ENCODE measurements at regions not wholly inside any gene's neighbourhood (a gene's known extent, or its start where the extent isn't known, plus 50 kb on each side); places are given as distances from the start of the nearest gene placed in this dataset.

GRCh38 chr4:60506061-60506460, 694.1 kb upstream of the ADGRL3 start:
- H2AFZ ChIP-seq (ENCODE audit: low read length) = no peak overlapping the region
- TF ChIP-seq CTCF (IDR thresholded peaks at IDR 0.05; ENCODE audit: extremely low read depth, low read depth, low read length) = no peak
- H3K4me2 ChIP-seq (ENCODE audit: insufficient read depth, low read length) = no peak overlapping the region
- H4K20me1 ChIP-seq (ENCODE audit: insufficient read depth, low read length) = no peaks in the 10 kb centered on the region
- no peaks in the 10 kb centered on the region for H3K4me1 ChIP-seq (ENCODE audit: insufficient read depth, low read length)
- no peak for DNase-seq (ENCODE audit: insufficient read length, low spot score, missing footprints)
- H3K36me3 ChIP-seq (ENCODE audit: insufficient read depth, low read length) = no peaks in the 10 kb centered on the region
- H3K27ac ChIP-seq (ENCODE audit: low read depth, low read length) = no peak overlapping the region
- no peak overlapping the region for H3K4me3 ChIP-seq (ENCODE audit: insufficient read depth, low read length)
- H3K9me3 ChIP-seq (ENCODE audit: low read depth, low read length) = no peaks in the 10 kb centered on the region
- H3K79me2 ChIP-seq (ENCODE audit: insufficient read depth, low read length) = no peaks in the 10 kb centered on the region
- H3K27me3 ChIP-seq (ENCODE audit: insufficient read depth, low read length) = no peaks in the 10 kb centered on the region

GRCh38 chr4:60522265-60522664, 677.9 kb upstream of the ADGRL3 start:
- Histone ChIP-seq H3K79me2 (ENCODE audit: insufficient read depth, low read length) (no peaks in the 10 kb centered on the region), H3K27me3 (ENCODE audit: insufficient read depth, low read length) (no peaks in the 10 kb centered on the region)

GRCh38 chr4:60531776-60532379, 668.2 kb upstream of the ADGRL3 start:
- no peaks in the 10 kb centered on the region for H3K27me3 ChIP-seq (ENCODE audit: insufficient read depth, low read length)
- H4K20me1 ChIP-seq (ENCODE audit: insufficient read depth, low read length) = no peaks in the 10 kb centered on the region
- DNase-seq (ENCODE audit: insufficient read length, low spot score, missing footprints) = no peak
- no peak overlapping the region for H3K4me2 ChIP-seq (ENCODE audit: insufficient read depth, low read length)
- H3K36me3 ChIP-seq (ENCODE audit: insufficient read depth, low read length) = no peaks in the 10 kb centered on the region
- no peak overlapping the region for H3K27ac ChIP-seq (ENCODE audit: low read depth, low read length)
- H2AFZ ChIP-seq (ENCODE audit: low read length) = no peak overlapping the region
- H3K4me3 ChIP-seq (ENCODE audit: insufficient read depth, low read length) = no peak overlapping the region
- H3K4me1 ChIP-seq (ENCODE audit: insufficient read depth, low read length) = no peaks in the 10 kb centered on the region
- no peaks in the 10 kb centered on the region for H3K9me3 ChIP-seq (ENCODE audit: low read depth, low read length)
- no peaks in the 10 kb centered on the region for H3K79me2 ChIP-seq (ENCODE audit: insufficient read depth, low read length)
- TF ChIP-seq CTCF (IDR thresholded peaks at IDR 0.05; ENCODE audit: extremely low read depth, low read depth, low read length) = no peak

More at GRCh38 chr4:60522265-60522664, 677.9 kb upstream of the ADGRL3 start:
- H3K36me3 ChIP-seq (ENCODE audit: insufficient read depth, low read length) = no peaks in the 10 kb centered on the region
- H3K9me3 ChIP-seq (ENCODE audit: low read depth, low read length) = no peaks in the 10 kb centered on the region
- H3K27ac ChIP-seq (ENCODE audit: low read depth, low read length) = no peak overlapping the region
- no peak for DNase-seq (ENCODE audit: insufficient read length, low spot score, missing footprints)
- no peaks in the 10 kb centered on the region for H3K4me1 ChIP-seq (ENCODE audit: insufficient read depth, low read length)
- no peak overlapping the region for H3K4me3 ChIP-seq (ENCODE audit: insufficient read depth, low read length)
- H4K20me1 ChIP-seq (ENCODE audit: insufficient read depth, low read length) = no peaks in the 10 kb centered on the region
- H3K4me2 ChIP-seq (ENCODE audit: insufficient read depth, low read length) = no peak overlapping the region
- TF ChIP-seq CTCF (IDR thresholded peaks at IDR 0.05; ENCODE audit: extremely low read depth, low read depth, low read length) = no peak
- H2AFZ ChIP-seq (ENCODE audit: low read length) = no peak overlapping the region

- Histone ChIP-seq H3K4me1 (ENCODE audit: insufficient read depth, low read length) (no peaks in the 10 kb centered on the region), H2AFZ (ENCODE audit: low read length) (no peak overlapping the region), H3K4me2 (ENCODE audit: insufficient read depth, low read length) (no peak overlapping the region), H3K36me3 (ENCODE audit: insufficient read depth, low read length) (no peaks in the 10 kb centered on the region), H3K27me3 (ENCODE audit: insufficient read depth, low read length) (no peaks in the 10 kb centered on the region), H3K79me2 (ENCODE audit: insufficient read depth, low read length) (no peaks in the 10 kb centered on the region), H3K4me3 (ENCODE audit: insufficient read depth, low read length) (no peak overlapping the region), H3K27ac (ENCODE audit: low read depth, low read length) (no peak overlapping the region), H3K9me3 (ENCODE audit: low read depth, low read length) (no peaks in the 10 kb centered on the region), H4K20me1 (ENCODE audit: insufficient read depth, low read length) (no peaks in the 10 kb centered on the region)
- no peak for TF ChIP-seq CTCF (IDR thresholded peaks at IDR 0.05; ENCODE audit: extremely low read depth, low read depth, low read length)
- no peak for DNase-seq (ENCODE audit: insufficient read length, low spot score, missing footprints)
Observed at GRCh38 chr4:60544981-60545380, 655.1 kb upstream of the ADGRL3 start.

Data from osteoblast (primary cell).